AG09309 (cell line): ENCODE measurements at regions not wholly inside any gene's neighbourhood (a gene's known extent, or its start where the extent isn't known, plus 50 kb on each side); places are given as distances from the start of the nearest gene placed in this dataset.
"Not testable (repeated sequence)": the region's sequence is repeated elsewhere in the genome, so short reads cannot be mapped to it uniquely, and the experiment has no call there.

Source experiments
- DNase-seq: peaks from one replicate; pipeline ENCODE4 v3.0.0-alpha.2; 2010; ENCODE audit warnings: low read depth
- H3K4me3 ChIP-seq: 2 replicates; pipeline ENCODE4 v1.5.1; 2011; ENCODE audit warnings: mild to moderate bottlenecking, low read depth, low read length, moderate library complexity; ENCODE audit not compliant: control insufficient read depth
- CTCF ChIP-seq: IDR thresholded peaks from 2 replicates; pipeline ENCODE4 v1.5.1; 2011; ENCODE audit warnings: mild to moderate bottlenecking, low read depth, low read length, inconsistent platforms; ENCODE audit not compliant: insufficient read depth, control insufficient read depth; ENCODE audit errors: missing control alignments

GRCh38 chr11:122572592-122572991, 82.9 kb upstream of the UBASH3B start:
- DNase-seq = no peak
- no peak overlapping the region for H3K4me3 ChIP-seq
- TF ChIP-seq CTCF = no peak

GRCh38 chr11:122563761-122564160, 91.8 kb upstream of the UBASH3B start:
- H3K4me3 ChIP-seq = no peak overlapping the region
- TF ChIP-seq CTCF = no peak
- no peak for DNase-seq

- TF ChIP-seq CTCF = no peak
- no peak overlapping the region for H3K4me3 ChIP-seq
- no peak for DNase-seq
Observed at GRCh38 chr11:122559734-122560382, 95.7 kb upstream of the UBASH3B start.

GRCh38 chr11:122559218-122559617, 96.3 kb upstream of the UBASH3B start:
- not testable (repeated sequence) for DNase-seq, H3K4me3 ChIP-seq

GRCh38 chr11:122557163-122557562, 98.4 kb upstream of the UBASH3B start:
- not testable (repeated sequence) for H3K4me3 ChIP-seq, DNase-seq

- peak overlapping the region; percentile 12 for H3K4me3 ChIP-seq
- DNase-seq = no peak
- no peak for TF ChIP-seq CTCF
Observed at GRCh38 chr11:122556605-122557004, 98.9 kb upstream of the UBASH3B start.

GRCh38 chr11:122538060-122538459, 117.5 kb upstream of the UBASH3B start:
- no peak for DNase-seq
- H3K4me3 ChIP-seq = no peak overlapping the region

More at GRCh38 chr11:122538060-122538459, 117.5 kb upstream of the UBASH3B start:
- TF ChIP-seq CTCF = no peak
